GM10266 (cell line): ENCODE measurements at regions not wholly inside any gene's neighbourhood (a gene's known extent, or its start where the extent isn't known, plus 50 kb on each side); places are given as distances from the start of the nearest gene placed in this dataset.

ENCODE experiments used
- DNase-seq: peaks from one replicate; pipeline ENCODE4 v3.0.0; 2012; ENCODE audit errors: extremely low spot score
- TF ChIP-seq, protein P1 (sequence below): IDR thresholded peaks from 2 replicates; pipeline ENCODE4 v1.5.1; 2012; ENCODE audit warnings: mild to moderate bottlenecking, low read depth; ENCODE audit not compliant: control insufficient read depth, insufficient read depth; ENCODE audit errors: missing control alignments

DNA sequence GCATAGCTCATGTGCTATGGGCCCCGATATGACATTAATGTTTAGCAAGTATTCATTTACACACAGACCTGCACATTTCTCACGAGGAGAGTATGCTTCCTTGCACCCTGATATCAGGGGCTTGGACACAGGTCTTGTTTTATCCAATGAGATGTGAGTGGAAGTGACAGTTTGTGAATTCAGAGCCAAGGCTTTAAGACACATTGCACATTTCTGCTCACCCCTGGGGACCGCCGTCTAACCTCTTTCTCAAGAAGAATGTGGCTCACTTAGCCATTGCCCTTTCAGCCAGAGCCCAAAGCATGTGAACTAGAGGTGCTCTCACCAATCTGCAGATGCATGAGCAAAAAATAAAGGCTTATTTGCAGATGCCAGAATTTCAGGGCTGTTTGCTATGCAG, 116.1 kb upstream of the C16orf82 start:
- DNase-seq, result no peak
- TF ChIP-seq, protein P1, sequence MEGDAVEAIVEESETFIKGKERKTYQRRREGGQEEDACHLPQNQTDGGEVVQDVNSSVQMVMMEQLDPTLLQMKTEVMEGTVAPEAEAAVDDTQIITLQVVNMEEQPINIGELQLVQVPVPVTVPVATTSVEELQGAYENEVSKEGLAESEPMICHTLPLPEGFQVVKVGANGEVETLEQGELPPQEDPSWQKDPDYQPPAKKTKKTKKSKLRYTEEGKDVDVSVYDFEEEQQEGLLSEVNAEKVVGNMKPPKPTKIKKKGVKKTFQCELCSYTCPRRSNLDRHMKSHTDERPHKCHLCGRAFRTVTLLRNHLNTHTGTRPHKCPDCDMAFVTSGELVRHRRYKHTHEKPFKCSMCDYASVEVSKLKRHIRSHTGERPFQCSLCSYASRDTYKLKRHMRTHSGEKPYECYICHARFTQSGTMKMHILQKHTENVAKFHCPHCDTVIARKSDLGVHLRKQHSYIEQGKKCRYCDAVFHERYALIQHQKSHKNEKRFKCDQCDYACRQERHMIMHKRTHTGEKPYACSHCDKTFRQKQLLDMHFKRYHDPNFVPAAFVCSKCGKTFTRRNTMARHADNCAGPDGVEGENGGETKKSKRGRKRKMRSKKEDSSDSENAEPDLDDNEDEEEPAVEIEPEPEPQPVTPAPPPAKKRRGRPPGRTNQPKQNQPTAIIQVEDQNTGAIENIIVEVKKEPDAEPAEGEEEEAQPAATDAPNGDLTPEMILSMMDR, result no peak

DNA sequence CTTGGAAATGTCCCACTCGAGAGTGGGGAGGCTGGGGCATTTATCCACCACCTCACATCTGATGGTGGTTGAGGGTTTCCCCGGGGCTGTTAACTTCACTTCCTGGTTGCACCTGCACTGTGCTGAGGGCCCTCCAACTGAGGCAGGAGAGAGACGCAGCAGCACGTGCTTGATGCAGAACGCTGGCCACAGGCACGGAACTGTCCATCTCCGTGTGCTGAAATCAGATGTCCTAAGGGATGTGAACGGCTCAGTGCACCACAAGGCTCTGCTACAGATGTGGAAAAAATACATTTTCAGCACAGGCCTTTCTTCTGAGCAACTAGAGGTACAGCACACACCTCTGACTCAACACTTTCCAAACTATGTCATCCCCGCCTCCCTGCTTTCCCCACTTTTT, 114.8 kb upstream of the C16orf82 start:
- no peak for DNase-seq
- TF ChIP-seq, protein P1, result no peak

DNA sequence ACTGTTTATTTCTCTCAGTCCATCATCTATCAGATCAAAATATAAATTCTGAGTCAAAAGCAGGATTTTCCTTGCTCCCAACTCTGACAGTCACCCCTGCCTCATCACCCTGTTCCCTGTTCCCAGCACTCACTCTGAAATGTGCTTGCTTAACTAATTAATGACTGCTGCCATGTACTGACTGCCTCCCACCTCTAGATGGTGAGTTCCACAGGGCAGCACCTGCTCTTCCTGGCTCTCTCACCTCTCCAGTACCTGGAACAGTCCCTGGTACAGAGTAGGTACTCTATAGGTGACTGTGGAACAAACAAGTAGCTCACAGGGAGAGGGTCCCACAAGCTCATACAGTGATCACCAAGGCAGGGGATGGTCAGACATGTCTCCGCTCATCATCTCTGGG, 114.3 kb upstream of the C16orf82 start:
- TF ChIP-seq, protein P1, result no peak
- no peak for DNase-seq

DNA sequence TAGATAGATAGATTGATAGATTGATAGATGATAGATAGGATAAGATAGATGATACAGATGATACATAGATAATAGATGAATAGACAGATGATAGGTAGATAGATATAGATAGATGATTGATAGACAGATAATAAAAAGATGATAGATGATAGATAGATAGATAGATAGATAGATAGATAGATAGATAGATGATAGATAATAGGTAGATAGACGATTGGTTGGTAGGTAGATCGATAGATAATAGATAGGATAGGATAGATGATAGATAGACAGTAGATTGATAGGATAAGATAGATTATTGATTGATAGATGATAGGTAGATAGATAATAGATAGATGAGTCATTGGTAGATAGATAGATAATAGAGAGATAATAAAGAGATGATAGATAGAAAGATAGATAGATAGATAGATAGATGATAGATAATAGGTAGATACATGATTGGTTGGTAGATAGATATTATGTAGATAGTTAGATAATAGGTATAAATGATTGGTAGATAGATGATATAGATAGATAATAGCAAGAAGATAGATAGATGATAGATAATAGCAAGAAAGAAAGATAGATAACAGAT, 109.4 kb upstream of the C16orf82 start:
- DNase-seq, result no peak
- TF ChIP-seq, protein P1, result no peak

DNA sequence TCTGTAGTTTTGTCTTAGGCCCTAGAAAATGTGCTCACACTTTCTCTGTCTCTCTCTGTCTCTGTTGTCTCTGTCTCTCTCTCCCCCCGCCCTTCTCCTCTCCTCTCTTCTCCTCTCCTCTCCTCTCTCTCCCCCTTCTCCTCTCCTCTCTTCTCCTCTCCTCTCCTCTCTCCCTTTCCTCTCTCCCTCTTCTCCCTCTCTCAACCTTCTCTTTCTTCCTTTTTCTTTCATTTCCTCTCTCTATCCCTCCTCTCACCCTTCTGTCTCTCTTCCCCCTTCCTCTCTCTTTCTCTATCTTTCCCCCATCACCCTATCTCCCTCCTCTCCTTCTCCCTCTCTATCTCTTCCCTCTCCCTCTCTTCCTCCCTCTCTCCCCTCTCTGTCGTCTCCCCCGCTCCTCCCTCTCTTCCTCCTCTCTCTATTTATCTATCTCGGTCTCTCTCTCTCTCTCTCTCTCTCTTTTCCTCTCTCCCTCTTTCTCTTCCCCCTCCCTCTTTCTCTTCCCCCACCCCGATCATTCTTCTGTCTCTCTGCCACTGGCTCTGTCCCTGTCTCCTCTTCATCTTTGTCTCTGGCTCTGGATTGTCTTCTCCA, 107.2 kb upstream of the C16orf82 start:
- TF ChIP-seq, protein P1, result no peak
- DNase-seq, result no peak

DNA sequence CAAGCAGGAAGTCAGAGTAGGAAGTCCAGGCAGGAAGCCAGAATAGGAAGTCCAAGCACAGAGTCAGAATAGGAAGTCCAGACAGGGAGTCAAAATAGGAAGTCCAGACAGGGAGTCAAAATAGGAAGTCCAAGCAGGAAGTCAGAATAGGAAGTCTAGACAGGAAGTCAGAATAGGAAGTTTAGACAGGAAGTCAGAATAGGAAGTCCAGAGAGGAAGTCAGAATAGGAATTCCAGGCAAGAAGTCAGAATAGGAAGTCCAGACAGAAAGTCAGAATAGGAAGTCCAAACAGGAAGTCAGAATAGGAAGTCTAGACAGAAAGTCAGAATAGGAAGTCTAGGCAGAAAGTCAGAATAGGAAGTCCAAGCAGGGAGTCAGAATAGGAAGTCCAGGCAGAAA, 105.3 kb upstream of the C16orf82 start:
- TF ChIP-seq, protein P1, result no peak
- DNase-seq, result no peak

DNA sequence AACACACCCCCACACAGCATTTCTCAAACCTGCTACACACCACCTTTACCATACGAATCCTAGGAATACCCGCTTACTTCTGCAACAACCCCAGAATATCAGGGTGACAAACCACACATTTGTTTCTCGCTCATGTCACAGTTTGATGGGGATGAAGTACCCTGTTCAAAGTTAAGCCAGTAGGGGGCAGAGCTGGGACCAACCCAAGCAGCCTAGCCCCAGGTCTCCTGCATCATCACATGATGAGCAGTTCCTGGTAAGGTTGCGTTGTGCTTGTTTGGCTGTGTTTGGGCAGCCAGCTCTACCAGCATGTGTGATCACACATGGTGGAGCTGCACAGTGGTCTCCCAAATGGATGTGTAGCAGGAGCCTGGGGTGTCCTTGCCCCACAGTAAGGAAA, 103.6 kb upstream of the C16orf82 start:
- TF ChIP-seq, protein P1, result no peak

More for the DNA sequence above, 103.6 kb upstream of the C16orf82 start:
- DNase-seq, result peak; percentile 22
